B cell (primary cell): ENCODE measurements at regions not wholly inside any gene's neighbourhood (a gene's known extent, or its start where the extent isn't known, plus 50 kb on each side); places are given as distances from the start of the nearest gene placed in this dataset.

Source experiments
- ATAC-seq: fragments of 200-7000 bp; cut with Tn5 transposase; one replicate; pipeline ENCODE4 v1.10.0; 2021; ENCODE audit warnings: low read depth, mild to moderate bottlenecking, moderate number of reproducible peaks, moderate library complexity
- CTCF ChIA-PET: fragments of 350-600 bp; sonication (Branson Sonifier 250); formaldehyde crosslinking; loops from one replicate; lab custom pipeline; 2021; ENCODE audit warnings: antibody characterized with exemption, inconsistent platforms; lab: Charles Lee
- POLR2A ChIA-PET: fragments of 350-600 bp; sonication (Branson Sonifier 250); formaldehyde crosslinking; loops from one replicate; lab custom pipeline; 2021; ENCODE audit warnings: antibody characterized with exemption; lab: Charles Lee
- DNase-seq: peaks from one replicate; pipeline ENCODE4 v3.0.0; 2013
- H2AFZ ChIP-seq: 2 replicates; pipeline ENCODE4 v1.6.1; 2012; ENCODE audit warnings: mild to moderate bottlenecking, low read depth, low read length; ENCODE audit not compliant: insufficient read depth, poor library complexity, severe bottlenecking
- H3K27ac ChIP-seq, 2 donors: 1 replicate in 1 of 2; 2 replicates in 1 of 2; pipeline ENCODE4 v1.5.1; 2012 to 2013; ENCODE audit warnings: low read length in 2 of 2, mild to moderate bottlenecking in 2 of 2, moderate library complexity in 1 of 2
- H3K27me3 ChIP-seq, 4 experiments: fragments of 200-600 bp in 1 of 4; sonication (generic) in 1 of 4; replicated peaks in 1 of 4; 1 replicate in 2 of 4; 2 replicates in 2 of 4; pipeline versions ENCODE4 v1.6.1 to v1.7.0; 2013 to 2016; ENCODE audit warnings: low read length in 3 of 4, mild to moderate bottlenecking in 2 of 4, mixed read lengths in 1 of 4, moderate library complexity in 1 of 4; ENCODE audit not compliant: insufficient read depth in 4 of 4, control insufficient read depth in 3 of 4; ENCODE audit errors: control extremely low read depth in 1 of 4
- H3K36me3 ChIP-seq, 2 experiments: replicated peaks in 1 of 2; 1 replicate in 1 of 2; 2 replicates in 1 of 2; pipeline versions ENCODE4 v1.6.1 to v1.7.1; 2013; ENCODE audit warnings: low read length in 1 of 2; ENCODE audit not compliant: insufficient read depth in 2 of 2, control insufficient read depth in 1 of 2; ENCODE audit errors: control extremely low read depth in 1 of 2, extremely low read depth in 1 of 2
- H3K4me1 ChIP-seq, 2 donors: fragments of 200-600 bp in 1 of 2; sonication (generic) in 1 of 2; 1 replicate in 1 of 2; 2 replicates in 1 of 2; pipeline versions ENCODE4 v1.5.1 to v1.6.1; 2013 to 2017; ENCODE audit warnings: low read length in 2 of 2; ENCODE audit not compliant: control insufficient read depth in 2 of 2, insufficient read depth in 2 of 2
- H3K4me2 ChIP-seq: replicated peaks from 2 replicates; pipeline ENCODE3; 2012; ENCODE audit warnings: mild to moderate bottlenecking, low read depth, low read length; ENCODE audit not compliant: poor library complexity, severe bottlenecking
- H3K4me3 ChIP-seq, 5 experiments: fragments of 200-600 bp in 1 of 5; sonication (generic) in 1 of 5; 1 replicate in 3 of 5; 2 replicates in 2 of 5; pipeline versions ENCODE4 v1.5.1 to v1.7.0; 2011 to 2016; ENCODE audit warnings: low read length in 4 of 5, mild to moderate bottlenecking in 4 of 5, low read depth in 2 of 5, control low read depth in 1 of 5, moderate library complexity in 1 of 5; ENCODE audit not compliant: insufficient read depth in 1 of 5; ENCODE audit errors: control extremely low read depth in 1 of 5, extremely low read depth in 1 of 5
- H3K79me2 ChIP-seq: fragments of 200-600 bp; sonication (generic); one replicate; pipeline ENCODE4 v1.6.0; 2016; ENCODE audit warnings: low read length; ENCODE audit not compliant: control insufficient read depth, insufficient read depth
- H3K9ac ChIP-seq: fragments of 200-600 bp; sonication (generic); 2 replicates; pipeline ENCODE4 v1.6.1; 2017; ENCODE audit warnings: mild to moderate bottlenecking, low read length, moderate library complexity
- H3K9me3 ChIP-seq, 3 donors: one replicate each; pipeline versions ENCODE4 v1.6.1 to v1.7.1; 2013; ENCODE audit warnings: low read length in 2 of 3; ENCODE audit not compliant: control insufficient read depth in 2 of 3, insufficient read depth in 1 of 3; ENCODE audit errors: control extremely low read depth in 1 of 3
- H4K20me1 ChIP-seq: 2 replicates; pipeline ENCODE4 v1.6.0; 2012; ENCODE audit warnings: mild to moderate bottlenecking, low read length; ENCODE audit not compliant: insufficient read depth, control insufficient read depth, poor library complexity, severe bottlenecking
- H3K27ac Mint-ChIP-seq: one replicate; pipeline ENCODE4 v1.8.0; 2021; ENCODE audit warnings: mixed read lengths
- H3K27me3 Mint-ChIP-seq: one replicate; pipeline ENCODE4 v1.8.0; 2021; ENCODE audit warnings: mixed read lengths
- H3K4me1 Mint-ChIP-seq: one replicate; pipeline ENCODE4 v1.8.0; 2021; ENCODE audit warnings: mixed read lengths
- H3K4me3 Mint-ChIP-seq: one replicate; pipeline ENCODE4 v1.8.0; 2021; ENCODE audit warnings: mixed read lengths
- H3K9me3 Mint-ChIP-seq: one replicate; pipeline ENCODE4 v1.8.0; 2022; ENCODE audit warnings: mixed read lengths; ENCODE audit not compliant: insufficient read depth
- CTCF ChIP-seq: fragments of 200-600 bp; IDR thresholded peaks from one replicate; pipeline ENCODE4 v1.8.0; 2022; ENCODE audit warnings: antibody characterized with exemption, mild to moderate bottlenecking
- EZH2 ChIP-seq: IDR thresholded peaks from 2 replicates; pipeline ENCODE4 v1.6.1; 2012; ENCODE audit warnings: borderline replicate concordance, low read depth, mild to moderate bottlenecking, moderate library complexity, low read length; ENCODE audit not compliant: insufficient read depth, poor library complexity, severe bottlenecking
- WGBS: methylation state at CpG from one replicate; pipeline ENCODE4 v1.1.5; 2013; ENCODE audit warnings: missing lambda C conversion rate; ENCODE audit not compliant: insufficient coverage; 5-methylcytosine and 5-hydroxymethylcytosine counted together
- intact Hi-C: fragments of 100-400 bp; cut with micrococcal nuclease; formaldehyde crosslinking; loops from one replicate; pipeline ENCODE4 v1.10.0; 2022

- intact Hi-C loops = no loop called here
- H3K9ac ChIP-seq = no peak overlapping the region
- WGBS = no CpG with 5 or more reads among the region's 3 CpGs
- no peaks in the 10 kb centered on the region for H3K9me3 ChIP-seq
- H3K9me3 Mint-ChIP-seq = no peaks in the 10 kb centered on the region
- H3K4me2 ChIP-seq = no peak overlapping the region
- no peak overlapping the region for H2AFZ ChIP-seq
- no peaks in the 10 kb centered on the region for H3K27me3 Mint-ChIP-seq
- DNase-seq (no peak), ATAC-seq (no peak)
- no peak overlapping the region for H3K4me3 Mint-ChIP-seq
- no peaks in the 10 kb centered on the region for H3K36me3 ChIP-seq
- ChIA-PET POLR2A (no interaction called here), CTCF (no interaction called here)
- no peak overlapping the region for H3K4me3 ChIP-seq
- no peak overlapping the region for H3K27ac ChIP-seq
- no peaks in the 10 kb centered on the region for H4K20me1 ChIP-seq
- H3K4me1 ChIP-seq = no peaks in the 10 kb centered on the region
- no peak overlapping the region for H3K27ac Mint-ChIP-seq
- no peaks in the 10 kb centered on the region for H3K27me3 ChIP-seq
- TF ChIP-seq EZH2 (no peak), CTCF (no peak)
- H3K79me2 ChIP-seq = no peaks in the 10 kb centered on the region
- no peaks in the 10 kb centered on the region for H3K4me1 Mint-ChIP-seq
Measured at GRCh38 chr5:85671223-85671970, 946.3 kb upstream of the COX7C start.

- no peak for TF ChIP-seq CTCF
- TF ChIP-seq EZH2 = no peak
- Histone ChIP-seq H3K79me2 (no peaks in the 10 kb centered on the region), H2AFZ (no peak overlapping the region), H3K4me1 (no peaks in the 10 kb centered on the region), H4K20me1 (no peaks in the 10 kb centered on the region), H3K4me3 (no peak overlapping the region), H3K9me3 (no peaks in the 10 kb centered on the region), H3K36me3 (no peaks in the 10 kb centered on the region), H3K27me3 (no peaks in the 10 kb centered on the region), H3K27ac (no peak overlapping the region), H3K9ac (no peak overlapping the region), H3K4me2 (no peak overlapping the region)
- ATAC-seq = no peak
- Mint-ChIP-seq H3K4me1 (no peaks in the 10 kb centered on the region), H3K4me3 (no peak overlapping the region), H3K9me3 (peaks cover 2% of the 10 kb centered on the region), H3K27me3 (no peaks in the 10 kb centered on the region), H3K27ac (no peak overlapping the region)
- intact Hi-C loops = no loop called here
- no CpG with 5 or more reads among the region's 2 CpGs for WGBS
- CTCF ChIA-PET = no interaction called here
- no peak for DNase-seq
- POLR2A ChIA-PET = no interaction called here
Measured at GRCh38 chr5:85681871-85682270, 935.9 kb upstream of the COX7C start.
